HG03432 (cell line): ENCODE measurements at regions not wholly inside any gene's neighbourhood (a gene's known extent, or its start where the extent isn't known, plus 50 kb on each side); places are given as distances from the start of the nearest gene placed in this dataset.
"Not testable (repeated sequence)": the region's sequence is repeated elsewhere in the genome, so short reads cannot be mapped to it uniquely, and the experiment has no call there.

Experiments
- ATAC-seq: cut with Tn5 transposase; IDR thresholded peaks from one replicate; pipeline ENCODE4 v1.9.1; 2021; ENCODE audit warnings: mild to moderate bottlenecking, moderate library complexity; ENCODE audit not compliant: unreplicated experiment

DNA sequence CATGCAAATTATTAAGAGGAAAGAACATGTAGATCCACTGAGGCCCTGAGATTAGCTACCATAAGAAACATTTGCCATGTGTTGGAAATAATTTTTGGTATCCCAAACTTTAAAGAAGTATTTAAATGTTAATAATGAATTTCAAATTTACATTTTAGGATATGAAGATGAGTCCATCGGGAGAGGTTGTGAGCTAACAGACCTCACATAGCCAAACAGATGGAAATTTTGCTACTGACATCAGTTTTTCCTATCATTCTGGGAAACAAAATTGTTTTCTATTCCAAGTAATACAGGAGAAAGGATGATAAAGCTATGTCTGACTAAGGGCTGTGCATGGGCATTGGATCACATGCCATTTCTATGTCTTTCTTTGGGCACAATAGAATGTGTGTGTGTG is 809.6 kb downstream of the TENT5A start:
- no peak for ATAC-seq

DNA sequence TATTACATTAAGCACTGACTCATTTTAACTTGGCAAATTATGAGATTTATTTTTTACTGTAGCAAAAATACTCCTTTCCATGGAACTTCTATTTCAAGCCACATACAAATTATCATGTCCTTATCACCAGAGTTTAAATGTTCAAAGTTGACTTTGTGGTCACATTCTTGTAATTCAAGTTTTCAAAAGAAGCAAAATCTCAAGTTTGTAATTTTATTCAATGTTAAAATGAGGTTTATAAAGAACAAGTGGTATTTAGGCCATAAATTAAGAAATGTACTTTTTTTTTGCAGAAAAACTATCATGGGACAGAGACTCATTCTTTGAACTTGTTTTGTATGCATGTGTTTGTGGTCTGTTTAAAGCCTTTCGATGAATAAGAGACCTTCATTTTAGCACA is 811.5 kb downstream of the TENT5A start:
- no peak for ATAC-seq

DNA sequence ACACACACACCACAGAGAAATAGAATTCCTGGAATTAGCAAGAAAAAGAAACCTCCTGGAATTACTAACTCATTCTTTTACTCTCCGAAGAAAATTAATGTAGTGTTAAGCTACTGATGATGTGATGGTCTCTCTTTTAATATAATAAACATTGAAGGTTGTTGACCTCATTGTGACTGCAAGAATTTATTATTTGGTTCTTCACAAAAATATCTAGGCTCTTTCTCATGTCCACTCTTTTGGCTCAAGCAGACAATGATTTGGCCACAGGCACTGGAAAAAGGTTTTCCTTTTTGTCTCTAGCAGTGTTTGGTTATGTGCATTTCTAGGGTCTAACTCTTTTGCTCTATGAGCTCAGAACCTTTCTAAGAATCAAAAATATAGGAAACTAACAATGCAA is 811.9 kb downstream of the TENT5A start:
- ATAC-seq = no peak

DNA sequence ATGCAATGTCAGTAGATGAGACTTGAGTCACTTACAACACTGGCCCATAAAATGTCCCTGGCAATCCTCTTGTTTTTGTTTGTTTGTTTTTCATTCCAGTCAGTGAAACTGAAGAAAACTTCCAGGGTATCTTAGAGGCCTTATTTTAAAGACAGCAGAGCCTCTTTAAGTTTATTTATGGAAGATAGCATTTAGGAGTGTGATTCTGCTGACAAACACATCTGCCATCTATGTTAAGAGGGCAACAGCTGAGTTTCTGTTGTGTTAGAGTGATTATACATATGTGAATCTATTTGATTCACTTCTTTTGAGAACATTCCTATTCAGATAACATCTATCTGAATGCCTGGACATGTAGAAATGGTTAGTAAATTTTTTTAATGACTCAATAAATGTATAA is 812.6 kb downstream of the TENT5A start:
- ATAC-seq = no peak

DNA sequence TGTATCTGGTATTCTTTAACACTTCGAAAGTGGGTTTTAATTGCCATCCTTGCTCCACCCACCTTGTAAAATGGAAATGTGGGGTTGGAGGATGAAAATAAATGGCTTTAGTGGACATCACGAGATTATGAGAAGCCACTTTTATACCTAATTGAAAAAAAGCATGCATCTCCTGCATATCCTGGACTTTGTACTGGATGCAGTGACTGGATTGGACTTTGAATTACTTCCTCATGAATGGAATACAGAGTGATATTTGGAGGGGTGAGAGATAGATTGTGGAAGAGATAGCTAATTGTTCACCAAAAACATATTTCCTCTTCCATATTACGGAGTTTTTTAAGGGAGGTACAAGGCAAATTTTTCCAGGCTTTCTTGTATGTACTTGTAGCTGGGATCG is 813.0 kb downstream of the TENT5A start:
- no peak for ATAC-seq

DNA sequence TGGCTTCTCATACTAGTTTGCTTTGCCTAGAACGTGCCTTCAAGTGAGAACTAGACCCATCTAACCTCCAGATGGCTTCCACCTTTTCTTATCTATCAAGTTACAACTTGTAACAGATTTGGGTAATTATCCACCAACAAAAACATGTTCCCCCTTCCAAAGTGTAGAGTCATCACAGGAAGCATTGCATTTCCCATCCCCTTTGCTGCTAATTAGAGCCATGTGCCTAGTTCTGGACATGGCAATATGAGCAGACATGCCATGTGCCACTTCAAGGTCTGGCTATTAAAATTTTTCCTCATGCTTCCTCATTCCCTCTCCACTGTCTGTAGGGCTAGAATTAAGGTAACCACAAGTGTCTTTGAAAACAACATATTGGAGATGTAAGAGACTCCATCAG is 814.4 kb downstream of the TENT5A start:
- ATAC-seq = no peak

DNA sequence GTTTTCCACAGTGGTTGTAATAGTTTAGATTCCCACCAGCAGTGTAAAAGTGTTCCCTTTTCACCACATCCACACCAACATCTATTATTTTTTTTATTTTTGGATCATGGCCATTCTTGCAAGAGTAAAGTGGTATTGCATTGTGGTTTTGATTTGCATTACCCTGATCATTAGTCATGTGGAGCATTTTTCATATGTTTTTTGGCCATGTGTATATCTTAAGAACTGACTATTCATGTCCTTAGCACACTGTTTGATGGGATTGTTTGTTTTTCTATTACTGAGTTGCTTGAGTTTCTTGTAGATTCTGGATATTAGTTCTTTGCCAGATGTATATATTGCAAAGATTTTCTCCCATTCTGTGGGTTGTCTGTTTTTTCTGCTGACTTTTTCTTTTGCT is 820.1 kb downstream of the TENT5A start:
- ATAC-seq = no peak

DNA sequence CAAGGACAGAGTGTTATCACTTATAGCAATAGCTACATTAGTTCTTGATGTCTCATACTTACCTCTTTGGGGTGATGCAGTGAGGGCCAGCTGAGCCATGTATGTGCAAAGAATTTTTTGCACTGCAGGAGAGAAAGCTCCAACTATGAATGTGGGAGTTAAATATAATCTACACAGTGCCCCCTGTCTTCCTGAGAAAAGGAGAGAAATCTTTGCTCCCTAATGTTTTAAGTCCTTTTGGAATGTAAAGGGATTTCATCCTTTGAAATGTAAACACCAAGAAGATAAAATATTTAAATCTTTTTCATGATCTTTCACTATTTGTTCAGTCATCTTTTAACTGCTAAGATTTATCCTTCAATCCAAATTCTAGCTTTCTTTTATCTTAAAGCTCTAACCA is 822.1 kb downstream of the TENT5A start:
- no peak for ATAC-seq

DNA sequence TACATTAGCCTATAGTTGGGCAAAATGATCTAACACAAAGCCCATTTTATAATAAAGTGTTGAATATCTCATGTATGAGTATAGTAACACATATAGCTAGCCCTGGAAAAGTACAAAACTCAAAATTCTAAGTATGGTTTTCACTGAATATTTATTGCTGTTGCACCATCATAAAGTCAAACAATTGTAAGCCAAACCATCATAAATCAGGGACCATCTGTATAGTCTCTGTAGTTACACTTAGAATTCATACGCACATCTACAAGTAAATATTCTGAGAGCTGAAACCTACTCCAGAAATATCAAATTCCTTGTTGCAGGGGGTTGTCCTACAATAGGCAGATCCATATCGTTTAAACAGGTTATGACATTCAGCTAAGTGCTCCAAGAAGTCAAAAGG is 817.3 kb downstream of the BCKDHB start:
- no peak for ATAC-seq

DNA sequence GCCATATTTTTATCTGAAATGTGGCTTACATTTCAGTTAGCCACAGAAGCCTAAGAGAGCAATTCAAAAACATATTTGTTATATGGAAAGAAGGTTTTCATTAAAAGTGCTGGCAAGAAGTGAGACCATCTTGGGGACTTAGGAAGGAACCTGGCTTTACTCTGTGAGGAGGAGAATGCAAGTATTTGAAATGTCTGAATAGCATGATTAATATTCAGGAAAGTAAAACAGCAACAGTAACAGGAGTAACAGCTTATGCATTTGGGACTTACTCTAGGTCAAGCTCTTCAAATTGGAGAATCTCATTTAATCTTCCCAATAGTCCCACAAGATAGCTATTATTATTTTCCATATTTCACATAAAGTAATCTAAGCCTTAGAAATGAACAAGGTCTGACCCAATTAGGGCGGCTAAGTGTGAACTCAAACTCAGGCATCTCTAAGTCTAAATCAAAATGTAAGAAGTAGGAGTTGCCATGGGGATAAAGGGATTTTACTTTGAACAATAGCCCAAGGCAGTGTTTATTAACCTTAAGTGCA is 816.5 kb downstream of the BCKDHB start:
- ATAC-seq = no peak

DNA sequence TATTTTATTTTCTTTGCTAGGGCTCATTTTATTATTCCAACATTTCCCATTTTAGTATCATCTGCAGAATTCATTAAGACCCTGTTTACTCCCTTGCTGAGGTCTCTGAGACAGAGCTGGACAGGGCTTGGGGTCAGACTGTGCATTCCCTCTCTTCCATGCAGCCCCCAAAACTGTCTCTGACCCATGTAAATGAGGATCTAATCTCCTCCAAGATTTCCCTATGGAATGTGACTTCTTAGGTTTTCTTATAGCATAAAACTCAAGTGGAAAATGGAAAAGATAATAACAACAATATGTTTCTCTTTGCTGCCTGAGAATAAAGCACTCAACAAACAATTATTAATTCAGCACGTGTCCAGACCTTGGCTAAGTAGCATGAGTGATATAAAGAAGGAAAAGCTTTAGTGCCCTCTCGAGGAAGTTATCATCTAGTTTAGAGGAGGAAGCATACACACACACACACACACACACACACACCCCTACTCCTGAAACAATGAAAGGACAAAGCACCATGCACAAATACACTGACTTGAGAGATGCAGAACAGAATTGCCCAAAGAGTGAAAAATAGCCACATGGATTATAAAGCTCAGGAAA is 815.5 kb downstream of the BCKDHB start:
- ATAC-seq = no peak

DNA sequence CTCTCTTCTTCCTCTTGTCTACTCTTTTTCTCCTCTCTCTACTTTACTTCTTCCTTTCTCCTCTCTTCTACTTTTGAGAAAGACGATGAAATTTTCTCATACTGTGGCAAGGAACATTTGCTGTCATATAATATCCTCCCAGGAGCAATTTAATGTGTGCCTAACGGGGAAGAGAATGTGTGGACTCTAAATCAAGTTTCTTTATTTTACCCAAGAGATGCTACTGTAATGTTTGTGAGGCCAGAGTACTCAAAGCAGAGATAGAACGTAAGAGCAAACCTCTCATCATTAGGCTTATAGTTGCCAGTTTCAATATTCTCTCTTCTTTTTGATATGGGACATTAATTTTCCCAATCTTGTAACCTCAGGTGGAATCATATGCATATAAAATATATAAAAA is 801.4 kb downstream of the BCKDHB start:
- ATAC-seq = no peak

DNA sequence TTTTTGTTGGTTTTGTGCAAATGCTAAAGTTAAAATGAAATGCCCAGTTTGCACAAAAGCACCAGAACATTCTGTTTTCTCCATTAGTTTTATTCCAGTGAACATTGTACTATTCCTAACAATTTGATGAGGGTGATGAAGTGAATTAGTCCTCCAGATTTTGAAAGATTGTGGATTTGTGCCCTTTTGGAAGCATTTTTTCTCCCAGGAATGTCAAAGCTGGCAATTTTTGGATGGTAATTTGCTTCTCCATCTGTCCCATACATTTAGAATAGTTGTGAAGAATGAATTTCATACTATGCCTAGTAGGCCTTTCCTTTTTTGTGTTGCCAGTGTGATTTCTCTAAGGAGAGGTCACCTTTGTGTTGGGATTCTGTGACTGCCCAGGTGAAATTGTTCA is 797.2 kb downstream of the BCKDHB start:
- no peak for ATAC-seq

DNA sequence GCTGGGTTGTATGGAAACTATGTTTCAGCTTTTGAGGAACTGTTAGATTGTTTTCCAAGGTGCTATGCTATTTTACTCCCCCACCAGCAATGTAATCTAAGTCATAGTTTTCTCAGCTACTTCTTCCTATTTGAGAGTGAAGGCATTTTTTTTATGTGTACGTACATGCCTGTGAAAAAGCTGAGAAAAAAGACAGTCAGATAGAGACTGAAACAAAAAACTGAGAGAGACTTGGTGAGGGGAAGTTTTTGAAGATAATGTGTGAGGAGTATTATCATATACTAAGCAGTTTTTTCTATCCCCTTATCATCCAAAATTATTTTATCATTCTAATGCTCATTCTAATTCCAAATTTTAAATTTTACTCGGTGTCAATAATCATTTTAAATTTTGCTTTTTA is 780.0 kb downstream of the BCKDHB start:
- ATAC-seq = peak; percentile 95

DNA sequence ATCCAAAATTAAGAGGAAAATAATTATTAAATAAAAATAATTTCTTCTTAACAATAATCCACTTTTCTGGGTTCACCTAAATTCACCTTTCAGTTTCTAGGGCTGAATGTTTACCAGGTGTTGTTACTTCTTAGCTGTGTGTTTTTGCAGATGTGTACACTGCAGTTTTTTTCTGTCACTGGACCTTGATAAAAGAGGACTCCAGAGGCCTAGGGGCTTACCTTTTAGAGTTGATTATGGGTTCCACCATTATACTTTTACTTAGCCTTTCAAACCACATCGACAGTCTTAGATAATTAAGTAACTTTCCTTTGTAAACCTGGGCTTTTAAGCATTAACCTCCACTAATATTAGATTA is 766.5 kb downstream of the BCKDHB start:
- ATAC-seq = no peak

DNA sequence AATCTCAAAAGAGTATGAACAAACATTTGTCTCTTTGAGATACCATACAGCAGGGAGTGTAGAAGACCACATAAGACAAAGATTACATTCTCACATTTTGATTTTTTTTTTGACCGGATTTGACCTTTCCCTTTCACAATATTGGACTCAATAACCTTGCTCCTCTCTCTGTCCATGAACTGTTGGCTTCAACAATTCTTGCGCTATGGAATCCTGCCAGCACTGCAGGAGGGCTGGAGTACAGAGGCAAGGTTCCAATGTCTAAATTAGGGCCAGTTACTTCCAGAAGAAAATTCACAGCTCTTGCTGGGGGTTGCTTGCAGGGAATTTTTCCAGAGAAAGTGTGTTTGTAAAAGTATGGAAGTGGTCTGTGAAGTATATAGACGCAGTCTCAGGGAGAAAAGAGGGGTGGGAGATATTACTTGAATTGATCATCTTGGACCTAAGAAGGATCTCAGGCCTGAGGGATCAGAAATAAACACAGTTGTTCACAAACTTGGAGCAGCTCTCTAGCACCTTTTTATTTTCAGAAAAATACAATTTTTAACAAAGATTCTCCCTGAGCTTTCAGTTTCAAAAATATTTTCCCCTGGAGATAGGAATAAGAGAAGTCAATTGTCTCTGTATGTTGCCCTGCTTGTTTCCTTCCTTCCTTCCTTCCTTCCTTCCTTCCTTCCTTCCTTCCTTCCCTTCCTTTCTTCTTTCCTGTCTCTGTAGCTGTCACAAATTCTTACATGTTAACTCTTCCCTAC is 765.9 kb downstream of the BCKDHB start:
- no peak for ATAC-seq

DNA sequence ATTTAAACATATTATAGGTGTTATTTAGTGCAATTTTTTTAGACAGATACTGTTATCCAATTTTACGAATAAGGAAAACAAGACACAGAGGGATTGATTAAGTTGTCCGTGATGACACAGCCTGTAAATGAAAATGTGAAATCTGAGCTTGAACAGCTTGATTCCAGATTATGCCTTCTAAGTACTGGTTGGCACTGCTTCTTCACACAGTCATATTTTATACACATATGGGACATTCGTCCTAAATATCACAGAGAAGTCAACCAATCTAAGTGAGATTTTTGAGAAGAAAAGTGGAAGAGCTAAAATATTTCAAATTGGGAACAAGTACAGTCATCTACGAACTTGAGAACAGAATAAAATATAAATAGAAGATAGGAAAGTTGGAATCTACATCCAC is 756.3 kb downstream of the BCKDHB start:
- ATAC-seq = no peak

DNA sequence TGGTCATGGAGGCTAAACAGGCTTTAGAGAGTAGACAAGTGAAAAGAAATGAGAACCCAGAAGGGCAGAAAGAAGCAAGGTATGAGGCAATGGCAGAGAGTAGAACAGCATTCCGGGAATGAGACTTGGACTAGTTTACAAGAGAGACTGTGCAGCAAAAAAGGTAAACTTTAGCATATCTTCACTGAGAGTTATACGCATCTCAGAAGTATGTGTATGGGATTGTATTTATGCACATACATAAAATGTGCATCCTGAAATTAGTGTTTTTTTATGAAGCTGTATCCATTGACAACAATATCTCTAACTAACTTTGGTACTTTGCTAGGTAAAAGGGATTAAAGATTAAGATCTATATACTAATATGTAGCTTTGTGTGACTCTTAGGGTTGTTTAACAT is 753.6 kb downstream of the BCKDHB start:
- ATAC-seq = no peak

DNA sequence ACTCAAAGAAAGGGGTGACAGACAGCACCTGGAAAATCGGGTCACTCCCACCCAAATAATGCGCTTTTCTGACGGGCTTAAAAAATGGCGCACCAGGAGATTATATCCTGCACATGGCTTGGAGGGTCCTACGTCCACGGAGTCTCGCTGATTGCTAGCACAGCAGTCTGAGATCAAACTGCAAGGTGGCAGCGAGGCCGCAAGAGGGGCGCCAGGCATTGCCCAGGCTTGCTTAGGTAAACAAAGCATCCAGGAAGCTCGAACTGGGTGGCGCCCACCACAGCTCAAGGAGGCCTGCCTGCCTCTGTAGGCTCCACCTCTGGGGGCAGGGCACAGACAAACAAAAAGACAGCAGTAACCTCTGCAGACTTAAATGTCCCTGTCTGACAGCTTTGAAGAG is 741.5 kb downstream of the BCKDHB start:
- ATAC-seq = not testable (repeated sequence)

DNA sequence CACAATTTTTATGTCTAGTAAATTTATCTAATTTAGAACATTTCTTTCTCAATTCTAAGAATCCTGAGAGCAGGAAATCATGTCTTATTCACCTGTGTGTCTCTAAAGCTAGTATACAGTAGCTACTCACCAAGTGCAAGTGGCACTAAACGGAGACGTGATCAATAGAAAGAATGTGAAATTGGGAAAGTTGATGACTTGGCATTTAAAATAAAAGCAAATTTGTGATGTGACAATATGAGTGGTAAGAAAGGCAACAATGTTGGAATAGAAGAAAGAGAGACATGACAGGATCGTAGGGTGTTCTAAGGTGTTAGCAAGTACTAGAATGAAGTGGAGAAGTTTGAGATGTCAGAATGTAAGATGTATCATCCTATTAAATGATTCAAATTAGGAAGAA is 725.9 kb downstream of the BCKDHB start:
- ATAC-seq = no peak

DNA sequence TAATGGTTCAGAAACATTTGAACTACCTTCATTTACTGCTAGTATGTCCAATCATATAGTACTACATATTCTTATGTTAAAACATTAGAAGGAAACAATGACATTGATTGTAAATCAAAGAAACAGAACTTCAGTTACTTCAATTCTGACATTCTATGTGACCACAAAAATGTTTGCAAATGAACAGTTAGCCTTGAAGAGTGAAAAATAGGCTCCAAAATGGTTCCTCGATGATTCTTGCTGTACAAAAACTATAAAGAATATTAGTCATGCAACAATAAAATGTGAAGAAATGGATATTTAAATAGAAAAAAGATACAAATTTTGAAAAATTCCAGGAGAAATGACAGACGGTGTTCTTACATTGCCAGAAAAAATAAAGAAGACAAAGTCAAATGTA is 686.9 kb downstream of the BCKDHB start:
- no peak for ATAC-seq

DNA sequence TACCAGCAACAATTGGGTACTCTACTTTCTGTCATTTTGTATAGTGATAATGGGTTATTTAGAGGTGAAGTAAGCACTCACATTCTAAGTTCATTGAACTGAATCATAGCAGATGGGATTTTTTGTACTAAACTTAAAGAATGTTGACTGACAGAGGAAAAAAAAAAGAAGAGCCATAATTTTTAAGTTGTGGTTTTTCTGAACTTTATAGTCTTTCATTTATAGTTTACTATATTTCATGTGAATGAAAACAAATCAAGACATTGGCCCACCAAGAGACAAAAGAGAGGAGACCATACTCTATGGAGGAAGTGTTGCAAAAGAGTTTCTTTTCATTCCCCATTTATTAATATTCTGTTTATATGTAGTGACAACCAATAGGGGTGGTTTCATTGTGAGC is 685.7 kb downstream of the BCKDHB start:
- ATAC-seq = no peak
